Nephron progenitor cell (in vitro differentiated cells): ENCODE measurements at regions not wholly inside any gene's neighbourhood (a gene's known extent, or its start where the extent isn't known, plus 50 kb on each side); places are given as distances from the start of the nearest gene placed in this dataset.
"Not testable (repeated sequence)": the region's sequence is repeated elsewhere in the genome, so short reads cannot be mapped to it uniquely, and the experiment has no call there.

Experiments used
- DNase-seq: peaks from one replicate; pipeline ENCODE4 v3.0.0; 2021
- H3K27ac Mint-ChIP-seq: 2 replicates; pipeline ENCODE4 v1.8.0; 2021; ENCODE audit warnings: mild to moderate bottlenecking, moderate library complexity, mixed read lengths
- H3K27me3 Mint-ChIP-seq: 2 replicates; pipeline ENCODE4 v1.8.0; 2021; ENCODE audit warnings: mild to moderate bottlenecking, low read depth, mixed read lengths; ENCODE audit not compliant: poor library complexity
- H3K36me3 Mint-ChIP-seq: 2 replicates; pipeline ENCODE4 v1.8.0; 2021; ENCODE audit warnings: low read depth, mixed read lengths
- H3K4me1 Mint-ChIP-seq: 2 replicates; pipeline ENCODE4 v1.8.0; 2021; ENCODE audit warnings: mixed read lengths
- H3K4me3 Mint-ChIP-seq: 2 replicates; pipeline ENCODE4 v1.8.0; 2021; ENCODE audit warnings: mild to moderate bottlenecking, moderate library complexity, mixed read lengths
- H3K9me3 Mint-ChIP-seq: 2 replicates; pipeline ENCODE4 v1.8.0; 2021; ENCODE audit warnings: mild to moderate bottlenecking, moderate library complexity, mixed read lengths
- CTCF ChIP-seq: fragments of 200-600 bp; sonication (generic); IDR thresholded peaks from 2 replicates; pipeline ENCODE4 v1.5.0; 2021; ENCODE audit warnings: antibody characterized with exemption

DNA sequence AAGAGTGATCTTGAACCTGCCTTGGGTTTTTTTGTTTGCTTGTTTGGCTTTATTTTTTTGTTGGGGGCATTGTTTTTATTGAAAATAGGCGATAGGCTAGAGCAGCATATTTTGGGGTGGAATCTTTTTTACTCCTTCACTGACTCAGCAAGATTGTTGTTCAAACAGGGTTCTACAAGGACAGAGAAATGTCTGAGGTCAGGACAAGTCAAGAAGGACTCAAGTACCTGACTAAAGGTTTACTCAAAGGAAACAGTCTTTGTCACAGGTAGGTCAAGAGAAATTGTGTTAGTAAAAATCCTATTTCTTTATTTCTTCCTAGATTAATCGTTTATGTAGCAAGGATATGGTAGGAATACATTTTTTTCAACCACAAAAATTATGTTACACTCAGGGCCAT is 1564.0 kb upstream of the CDH9 start:
- H3K27ac Mint-ChIP-seq = no peak overlapping the region

DNA sequence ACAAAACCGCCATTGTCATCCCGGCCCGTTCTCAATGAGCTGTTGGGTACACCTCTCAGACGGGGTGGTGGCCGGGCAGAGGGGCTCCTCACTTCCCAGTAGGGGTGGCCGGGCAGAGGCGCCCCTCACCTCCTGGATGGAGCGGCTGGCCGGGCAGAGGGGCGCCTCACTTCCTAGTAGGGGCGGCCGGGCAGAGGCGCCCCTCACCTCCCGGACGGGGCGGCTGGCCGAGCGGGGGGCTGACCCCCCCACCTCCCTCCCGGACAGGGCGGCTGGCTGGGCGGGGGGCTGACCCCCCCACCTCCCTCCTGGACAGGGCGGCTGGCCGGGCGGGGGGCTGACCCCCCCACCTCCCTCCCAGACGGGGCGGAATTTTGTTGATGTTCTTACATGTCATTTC is 1558.3 kb upstream of the CDH9 start:
- peaks cover 15% of the 10 kb centered on the region for H3K9me3 Mint-ChIP-seq
- H3K27ac Mint-ChIP-seq, DNase-seq, H3K36me3 Mint-ChIP-seq, H3K4me1 Mint-ChIP-seq, H3K27me3 Mint-ChIP-seq, H3K4me3 Mint-ChIP-seq: not testable (repeated sequence)

More for the DNA sequence above, 1564.0 kb upstream of the CDH9 start:
- TF ChIP-seq CTCF = no peak
- H3K4me3 Mint-ChIP-seq = no peak overlapping the region
- DNase-seq = no peak
- H3K9me3 Mint-ChIP-seq = peaks cover 15% of the 10 kb centered on the region
- no peaks in the 10 kb centered on the region for H3K27me3 Mint-ChIP-seq
- H3K36me3 Mint-ChIP-seq = no peaks in the 10 kb centered on the region
- H3K4me1 Mint-ChIP-seq = no peaks in the 10 kb centered on the region

DNA sequence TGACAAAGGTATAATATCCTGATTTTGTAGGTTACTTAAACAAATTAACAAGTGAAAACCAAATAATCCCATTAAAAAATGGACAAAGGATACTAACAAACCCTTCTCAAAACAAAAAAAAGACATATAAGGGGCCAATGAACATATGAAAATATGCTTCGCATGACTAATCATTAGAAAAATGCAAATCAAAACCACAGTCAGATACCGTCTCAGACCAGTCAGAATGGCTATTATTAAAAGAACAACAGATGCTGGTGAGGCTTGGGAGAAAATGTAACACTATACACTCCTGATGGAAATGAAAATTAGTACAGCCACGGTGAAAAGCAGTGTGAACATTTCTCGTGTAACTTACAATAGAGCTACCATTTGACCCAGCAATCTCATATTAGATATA is 1542.2 kb upstream of the CDH9 start:
- TF ChIP-seq CTCF = no peak
- H3K27me3 Mint-ChIP-seq = no peaks in the 10 kb centered on the region
- no peak for DNase-seq
- no peaks in the 10 kb centered on the region for H3K36me3 Mint-ChIP-seq
- no peaks in the 10 kb centered on the region for H3K9me3 Mint-ChIP-seq
- no peak overlapping the region for H3K27ac Mint-ChIP-seq
- H3K4me3 Mint-ChIP-seq = no peak overlapping the region
- no peaks in the 10 kb centered on the region for H3K4me1 Mint-ChIP-seq

DNA sequence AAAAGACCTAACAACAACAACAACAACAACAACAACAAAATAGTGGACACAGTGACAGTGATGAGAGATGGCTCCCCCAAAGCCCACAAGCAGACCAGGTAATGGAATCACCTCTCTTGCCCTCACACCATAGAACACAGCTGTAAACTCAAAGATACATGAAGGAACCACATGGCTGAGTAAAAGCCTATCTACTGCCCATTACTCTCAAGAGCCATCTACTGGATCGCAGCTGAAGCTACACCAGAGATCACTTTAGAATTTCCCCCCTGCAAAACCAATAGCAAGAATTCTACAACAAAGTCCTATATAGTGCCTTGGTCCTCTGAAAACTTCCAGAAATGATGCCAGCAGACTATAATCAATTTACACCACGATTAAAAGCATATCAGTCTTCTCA is 1537.6 kb upstream of the CDH9 start:
- Mint-ChIP-seq H3K4me1 (no peaks in the 10 kb centered on the region), H3K27ac (no peak overlapping the region), H3K27me3 (no peaks in the 10 kb centered on the region), H3K36me3 (no peaks in the 10 kb centered on the region), H3K9me3 (no peaks in the 10 kb centered on the region), H3K4me3 (no peak overlapping the region)
- TF ChIP-seq CTCF = no peak
- no peak for DNase-seq

- TF ChIP-seq CTCF = no peak
- no peaks in the 10 kb centered on the region for H3K36me3 Mint-ChIP-seq
Observed at GRCh38 chr5:28575368-28575767, 1537.0 kb upstream of the CDH9 start.

DNA sequence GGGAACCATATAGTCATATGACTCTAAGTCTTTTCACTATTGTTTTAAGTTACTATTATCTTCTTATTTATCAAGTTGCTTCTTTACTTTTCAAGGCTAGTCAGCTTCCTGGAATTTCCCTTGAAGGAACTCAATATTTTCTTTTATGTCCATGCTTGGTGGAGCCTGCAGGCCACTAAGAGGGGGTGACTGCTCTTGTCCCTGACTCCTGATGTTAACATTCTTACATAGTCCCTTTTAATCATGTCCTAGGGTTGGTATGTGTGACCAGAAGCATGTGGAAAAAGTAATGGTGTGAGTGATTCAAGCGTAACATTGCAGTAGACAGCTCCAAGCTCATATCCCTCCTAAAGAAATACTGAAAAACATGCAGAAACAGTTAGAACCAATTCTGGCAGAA is 1536.2 kb upstream of the CDH9 start:
- no peak overlapping the region for H3K27ac Mint-ChIP-seq
- DNase-seq = no peak
- no peaks in the 10 kb centered on the region for H3K36me3 Mint-ChIP-seq
- H3K4me1 Mint-ChIP-seq = no peaks in the 10 kb centered on the region
- no peak overlapping the region for H3K4me3 Mint-ChIP-seq
- H3K9me3 Mint-ChIP-seq = no peaks in the 10 kb centered on the region
- TF ChIP-seq CTCF = no peak
- no peaks in the 10 kb centered on the region for H3K27me3 Mint-ChIP-seq

More at GRCh38 chr5:28575368-28575767, 1537.0 kb upstream of the CDH9 start:
- H3K9me3 Mint-ChIP-seq = no peaks in the 10 kb centered on the region
- DNase-seq = no peak
- no peak overlapping the region for H3K4me3 Mint-ChIP-seq
- no peaks in the 10 kb centered on the region for H3K4me1 Mint-ChIP-seq
- H3K27me3 Mint-ChIP-seq = no peaks in the 10 kb centered on the region
- no peak overlapping the region for H3K27ac Mint-ChIP-seq

- Mint-ChIP-seq H3K27ac (no peak overlapping the region), H3K36me3 (no peaks in the 10 kb centered on the region), H3K27me3 (no peaks in the 10 kb centered on the region), H3K9me3 (peaks cover 2% of the 10 kb centered on the region), H3K4me3 (no peak overlapping the region), H3K4me1 (no peaks in the 10 kb centered on the region)
- DNase-seq = no peak
- no peak for TF ChIP-seq CTCF
Observed at GRCh38 chr5:28567048-28567447, 1528.7 kb upstream of the CDH9 start.
